A673 (cell line): ENCODE measurements at regions not wholly inside any gene's neighbourhood (a gene's known extent, or its start where the extent isn't known, plus 50 kb on each side); places are given as distances from the start of the nearest gene placed in this dataset.

Experiments
- BruUV-seq: library from RNA; stranded (reverse); fragments of 400-500 nt; replicated peaks from 2 replicates; lab custom pipeline; 2021; lab: Mats Ljungman, UMichigan
- CTCF ChIA-PET: fragments of 300-600 bp; sonication (Branson Sonifier 250); formaldehyde crosslinking; loops from one replicate; lab custom pipeline; 2022; ENCODE audit warnings: antibody characterized with exemption; lab: Charles Lee
- POLR2A ChIA-PET: fragments of 300-600 bp; sonication (Branson Sonifier 250); formaldehyde crosslinking; loops from one replicate; lab custom pipeline; 2022; ENCODE audit warnings: antibody characterized with exemption; ENCODE audit not compliant: low non-redundant PET; lab: Charles Lee
- DNase-seq: peaks from one replicate; pipeline ENCODE4 v3.0.0-alpha.2; 2015; ENCODE audit warnings: low spot score
- H3K27ac ChIP-seq: fragments of 200-600 bp; sonication (generic); 2 replicates; pipeline ENCODE4 v1.5.1; 2016; ENCODE audit warnings: mixed run types, low read depth, mild to moderate bottlenecking, mixed read lengths, antibody characterized with exemption, low read length; ENCODE audit not compliant: poor library complexity, severe bottlenecking
- H3K27me3 ChIP-seq: fragments of 200-600 bp; sonication (generic); replicated peaks from 2 replicates; pipeline ENCODE4 v1.6.1; 2017; ENCODE audit warnings: mixed run types, low read depth, mild to moderate bottlenecking, mixed read lengths, antibody characterized with exemption, low read length; ENCODE audit not compliant: insufficient read depth, poor library complexity
- H3K36me3 ChIP-seq: fragments of 200-600 bp; sonication (generic); 2 replicates; pipeline ENCODE4 v1.6.1; 2016; ENCODE audit warnings: mixed run types, mild to moderate bottlenecking, mixed read lengths, antibody characterized with exemption, low read length; ENCODE audit not compliant: insufficient read depth, poor library complexity, severe bottlenecking
- H3K4me1 ChIP-seq: fragments of 200-600 bp; sonication (generic); 2 replicates; pipeline ENCODE4 v1.6.1; 2017; ENCODE audit warnings: mixed run types, mild to moderate bottlenecking, mixed read lengths, antibody characterized with exemption, low read length; ENCODE audit not compliant: insufficient read depth, poor library complexity, severe bottlenecking
- H3K4me3 ChIP-seq: fragments of 200-600 bp; sonication (generic); 2 replicates; pipeline ENCODE4 v1.5.1; 2016; ENCODE audit warnings: low read depth, mixed run types, mild to moderate bottlenecking, mixed read lengths, low read length; ENCODE audit not compliant: poor library complexity, severe bottlenecking
- H3K9me3 ChIP-seq: fragments of 200-600 bp; sonication (generic); 2 replicates; pipeline ENCODE4 v1.6.1; 2016; ENCODE audit warnings: mixed run types, low read depth, mild to moderate bottlenecking, mixed read lengths, antibody characterized with exemption, low read length; ENCODE audit not compliant: poor library complexity, severe bottlenecking
- CTCF ChIP-seq: fragments of 300-800, 200-600 bp; sonication (generic); conservative IDR thresholded peaks from 2 replicates; pipeline ENCODE4 v1.5.1; 2017; ENCODE audit warnings: low read depth, mild to moderate bottlenecking, antibody characterized with exemption, low read length, moderate library complexity, mixed read lengths
- EZH2 ChIP-seq: fragments of 200-600 bp; sonication (generic); IDR thresholded peaks from 2 replicates; pipeline ENCODE4 v1.6.1; 2017; ENCODE audit warnings: borderline replicate concordance, low read depth, mild to moderate bottlenecking, mixed read lengths, antibody characterized with exemption, low read length; ENCODE audit not compliant: poor library complexity, severe bottlenecking
- intact Hi-C: fragments of 100-400 bp; cut with micrococcal nuclease; formaldehyde crosslinking; loops from one replicate; pipeline ENCODE4 v1.10.0; 2022; ENCODE audit not compliant: unreplicated experiment

GRCh38 chr12:42982828-42983227 is 393.3 kb upstream of the PRICKLE1 start:
- no peak for DNase-seq
- no peaks in the 10 kb centered on the region for H3K9me3 ChIP-seq
- POLR2A ChIA-PET: no interaction called here
- no peaks in the 10 kb centered on the region for H3K36me3 ChIP-seq
- H3K4me3 ChIP-seq: no peak overlapping the region
- no peak overlapping the region for H3K27ac ChIP-seq
- intact Hi-C loops: no loop called here
- H3K27me3 ChIP-seq: no peaks in the 10 kb centered on the region
- H3K4me1 ChIP-seq: no peaks in the 10 kb centered on the region
- CTCF ChIA-PET: no interaction called here
- TF ChIP-seq EZH2 (no peak), CTCF (no peak)
- no TSS peak for BruUV-seq

GRCh38 chr12:42981379-42981778 is 391.8 kb upstream of the PRICKLE1 start:
- DNase-seq: no peak
- intact Hi-C loops: no loop called here
- Histone ChIP-seq H3K27ac (no peak overlapping the region), H3K9me3 (no peaks in the 10 kb centered on the region), H3K4me1 (peaks cover 6% of the 10 kb centered on the region), H3K27me3 (no peaks in the 10 kb centered on the region), H3K4me3 (no peak overlapping the region), H3K36me3 (no peaks in the 10 kb centered on the region)
- POLR2A ChIA-PET: no interaction called here
- no TSS peak for BruUV-seq
- CTCF ChIA-PET: no interaction called here
- TF ChIP-seq EZH2: no peak
- no peak for TF ChIP-seq CTCF

- no peaks in the 10 kb centered on the region for H3K36me3 ChIP-seq
- H3K27ac ChIP-seq: no peak overlapping the region
- peaks cover 6% of the 10 kb centered on the region for H3K4me1 ChIP-seq
- no peaks in the 10 kb centered on the region for H3K9me3 ChIP-seq
- H3K27me3 ChIP-seq: no peaks in the 10 kb centered on the region
- ChIA-PET POLR2A (no interaction called here), CTCF (no interaction called here)
- DNase-seq: no peak
- intact Hi-C loops: no loop called here
- no peak for TF ChIP-seq EZH2
- no peak for TF ChIP-seq CTCF
- H3K4me3 ChIP-seq: no peak overlapping the region
- no TSS peak for BruUV-seq
Measured at GRCh38 chr12:42980441-42980840, 390.9 kb upstream of the PRICKLE1 start.
